Trophoblast cell (in vitro differentiated cells and primary cell): ENCODE measurements at regions not wholly inside any gene's neighbourhood (a gene's known extent, or its start where the extent isn't known, plus 50 kb on each side); places are given as distances from the start of the nearest gene placed in this dataset.
"Not testable (repeated sequence)": the region's sequence is repeated elsewhere in the genome, so short reads cannot be mapped to it uniquely, and the experiment has no call there.

Experiments used
- DNase-seq, 2 donors: peaks; one replicate each; pipeline ENCODE4 v3.0.0-alpha.2; 2016
- H2AFZ ChIP-seq: 2 replicates; pipeline ENCODE4 v1.6.1; 2013; ENCODE audit warnings: low read length, moderate library complexity, mild to moderate bottlenecking; ENCODE audit not compliant: insufficient read depth, poor library complexity
- H2AK5ac ChIP-seq: 2 replicates; pipeline ENCODE4 v1.6.1; 2013; ENCODE audit warnings: mild to moderate bottlenecking, low read length
- H2BK120ac ChIP-seq: 2 replicates; pipeline ENCODE4 v1.6.1; 2013; ENCODE audit warnings: low read length, mild to moderate bottlenecking, moderate library complexity; ENCODE audit not compliant: insufficient read depth, poor library complexity
- H2BK12ac ChIP-seq: 2 replicates; pipeline ENCODE4 v1.6.1; 2013; ENCODE audit warnings: mild to moderate bottlenecking, low read length, moderate library complexity
- H2BK5ac ChIP-seq: 2 replicates; pipeline ENCODE4 v1.6.1; 2013; ENCODE audit warnings: low read length, low read depth, moderate library complexity, mild to moderate bottlenecking; ENCODE audit not compliant: poor library complexity
- H3K14ac ChIP-seq: 2 replicates; pipeline ENCODE4 v1.6.1; 2013; ENCODE audit warnings: mild to moderate bottlenecking, low read length
- H3K18ac ChIP-seq: 2 replicates; pipeline ENCODE4 v1.6.1; 2013; ENCODE audit warnings: mild to moderate bottlenecking, low read length
- H3K23ac ChIP-seq: 2 replicates; pipeline ENCODE4 v1.6.1; 2013; ENCODE audit warnings: low read length
- H3K27ac ChIP-seq: 2 replicates; pipeline ENCODE4 v1.5.1; 2013; ENCODE audit warnings: low read depth, mild to moderate bottlenecking, inconsistent platforms, low read length, moderate library complexity
- H3K27me3 ChIP-seq: 2 replicates; pipeline ENCODE4 v1.6.1; 2013; ENCODE audit warnings: inconsistent platforms, mild to moderate bottlenecking, low read length, moderate library complexity; ENCODE audit not compliant: insufficient read depth
- H3K36me3 ChIP-seq, 2 experiments: 1 replicate in 1 of 2; 2 replicates in 1 of 2; pipeline ENCODE4 v1.6.1; 2013; ENCODE audit warnings: low read length in 2 of 2, mild to moderate bottlenecking in 2 of 2, moderate library complexity in 1 of 2; ENCODE audit not compliant: insufficient read depth in 2 of 2, control insufficient read depth in 1 of 2
- H3K4ac ChIP-seq: 2 replicates; pipeline ENCODE4 v1.6.1; 2013; ENCODE audit warnings: low read depth, mild to moderate bottlenecking, low read length, moderate library complexity
- H3K4me1 ChIP-seq, 2 experiments: 1 replicate in 1 of 2; 2 replicates in 1 of 2; pipeline ENCODE4 v1.6.1; 2013; ENCODE audit warnings: low read length in 2 of 2, mild to moderate bottlenecking in 2 of 2, moderate library complexity in 1 of 2; ENCODE audit not compliant: insufficient read depth in 2 of 2, control insufficient read depth in 1 of 2
- H3K4me2 ChIP-seq: 2 replicates; pipeline ENCODE4 v1.6.1; 2013; ENCODE audit warnings: inconsistent platforms, mild to moderate bottlenecking, low read length, moderate library complexity
- H3K4me3 ChIP-seq: 2 replicates; pipeline ENCODE4 v1.5.1; 2013; ENCODE audit warnings: mild to moderate bottlenecking, low read depth, low read length, inconsistent platforms
- H3K79me1 ChIP-seq: one replicate; pipeline ENCODE4 v1.6.1; 2013; ENCODE audit warnings: low read length
- H3K79me2 ChIP-seq: 2 replicates; pipeline ENCODE4 v1.6.1; 2013; ENCODE audit warnings: low read length, mild to moderate bottlenecking; ENCODE audit not compliant: control insufficient read depth, insufficient read depth, poor library complexity
- H3K9ac ChIP-seq: 2 replicates; pipeline ENCODE4 v1.6.1; 2013; ENCODE audit warnings: mild to moderate bottlenecking, low read length
- H3K9me3 ChIP-seq: 2 replicates; pipeline ENCODE4 v1.6.1; 2013; ENCODE audit warnings: low read depth, mild to moderate bottlenecking, control low read depth, inconsistent platforms, low read length; ENCODE audit not compliant: insufficient read depth
- H4K12ac ChIP-seq: 2 replicates; pipeline ENCODE4 v1.6.1; 2013; ENCODE audit warnings: low read depth, mild to moderate bottlenecking, low read length, moderate library complexity
- H4K8ac ChIP-seq: 2 replicates; pipeline ENCODE4 v1.6.1; 2013; ENCODE audit warnings: low read depth, mild to moderate bottlenecking, low read length, moderate library complexity
- H4K91ac ChIP-seq: one replicate; pipeline ENCODE4 v1.6.1; 2013; ENCODE audit warnings: low read depth, mild to moderate bottlenecking, low read length, moderate library complexity
- WGBS: extraction: QIAGEN DNeasy Blood & Tissue Kit; methylation state at CpG from one replicate; pipeline ENCODE4 v1.1.7; 2013; ENCODE audit warnings: missing lambda C conversion rate; ENCODE audit not compliant: insufficient read length, insufficient coverage; ENCODE audit errors: extremely low coverage; 5-methylcytosine and 5-hydroxymethylcytosine counted together

GRCh38 chr3:159390656-159391212 lies 588.9 kb downstream of the MFSD1 start:
- H3K79me1 ChIP-seq = no peaks in the 10 kb centered on the region
- peaks cover 3% of the 10 kb centered on the region for H3K9me3 ChIP-seq
- H3K36me3 ChIP-seq = no peaks in the 10 kb centered on the region
- no peaks in the 10 kb centered on the region for H3K27me3 ChIP-seq
- no peak overlapping the region for H4K91ac ChIP-seq
- no peak overlapping the region for H4K12ac ChIP-seq
- no peak overlapping the region for H4K8ac ChIP-seq
- no peak overlapping the region for H3K4ac ChIP-seq
- no peak overlapping the region for H3K14ac ChIP-seq
- no peak overlapping the region for H2BK120ac ChIP-seq
- no peak for DNase-seq
- no peak overlapping the region for H2BK5ac ChIP-seq
- no peaks in the 10 kb centered on the region for H3K4me1 ChIP-seq
- no peak overlapping the region for H2BK12ac ChIP-seq
- no peak overlapping the region for H2AK5ac ChIP-seq
- no peak overlapping the region for H3K18ac ChIP-seq
- H3K27ac ChIP-seq = no peak overlapping the region
- no peaks in the 10 kb centered on the region for H3K79me2 ChIP-seq
- no peak overlapping the region for H3K4me2 ChIP-seq
- WGBS = no CpG with 5 or more reads among the region's 1 CpG
- H3K9ac ChIP-seq = no peak overlapping the region
- no peak overlapping the region for H3K4me3 ChIP-seq
- H2AFZ ChIP-seq = no peak overlapping the region
- no peak overlapping the region for H3K23ac ChIP-seq

GRCh38 chr3:159397683-159398082 lies 591.0 kb upstream of the IL12A start:
- H3K4me3 ChIP-seq, H2AK5ac ChIP-seq, H3K9me3 ChIP-seq, H3K27me3 ChIP-seq, H3K14ac ChIP-seq, H2BK120ac ChIP-seq, H3K4ac ChIP-seq, H3K23ac ChIP-seq, DNase-seq, H2AFZ ChIP-seq, H3K79me2 ChIP-seq, H3K4me2 ChIP-seq, H3K4me1 ChIP-seq, H3K36me3 ChIP-seq, H3K79me1 ChIP-seq, H2BK5ac ChIP-seq, H3K27ac ChIP-seq, H4K12ac ChIP-seq, H3K18ac ChIP-seq, H3K9ac ChIP-seq, H4K8ac ChIP-seq, H4K91ac ChIP-seq, H2BK12ac ChIP-seq: not testable (repeated sequence)
- WGBS = no CpG with 5 or more reads among the region's 7 CpGs

- H2BK120ac ChIP-seq = no peak overlapping the region
- no peak overlapping the region for H3K14ac ChIP-seq
- no peak overlapping the region for H2BK12ac ChIP-seq
- H3K9me3 ChIP-seq = no peaks in the 10 kb centered on the region
- H3K36me3 ChIP-seq = no peaks in the 10 kb centered on the region
- no peak overlapping the region for H4K91ac ChIP-seq
- H3K4me3 ChIP-seq = no peak overlapping the region
- no peak overlapping the region for H3K4me2 ChIP-seq
- no peak overlapping the region for H4K12ac ChIP-seq
- no peaks in the 10 kb centered on the region for H3K4me1 ChIP-seq
- H3K23ac ChIP-seq = no peak overlapping the region
- H3K9ac ChIP-seq = no peak overlapping the region
- H3K27me3 ChIP-seq = no peaks in the 10 kb centered on the region
- DNase-seq = no peak
- no peak overlapping the region for H2AFZ ChIP-seq
- no peak overlapping the region for H3K4ac ChIP-seq
- no peak overlapping the region for H3K27ac ChIP-seq
- WGBS = no CpG with 5 or more reads among the region's 1 CpG
- H3K18ac ChIP-seq = no peak overlapping the region
- no peak overlapping the region for H2BK5ac ChIP-seq
- H4K8ac ChIP-seq = no peak overlapping the region
- no peaks in the 10 kb centered on the region for H3K79me1 ChIP-seq
- H2AK5ac ChIP-seq = no peak overlapping the region
- H3K79me2 ChIP-seq = no peaks in the 10 kb centered on the region
These were observed 587.6 kb upstream of the IL12A start for GRCh38 chr3:159401069-159401468.

- not testable (repeated sequence) for H3K4me3 ChIP-seq, H3K27me3 ChIP-seq, H2AK5ac ChIP-seq, H2AFZ ChIP-seq, DNase-seq, H3K23ac ChIP-seq, H3K9ac ChIP-seq, H2BK12ac ChIP-seq, H3K18ac ChIP-seq, H4K91ac ChIP-seq, H3K4me2 ChIP-seq, H4K8ac ChIP-seq, H4K12ac ChIP-seq, H2BK5ac ChIP-seq, H2BK120ac ChIP-seq, H3K27ac ChIP-seq, H3K36me3 ChIP-seq, H3K4me1 ChIP-seq, H3K14ac ChIP-seq, H3K79me2 ChIP-seq, H3K9me3 ChIP-seq, H3K79me1 ChIP-seq, H3K4ac ChIP-seq
These were observed 578.9 kb upstream of the IL12A start for GRCh38 chr3:159409711-159410110.
